GM12878 (cell line): ENCODE measurements at regions not wholly inside any gene's neighbourhood (a gene's known extent, or its start where the extent isn't known, plus 50 kb on each side); places are given as distances from the start of the nearest gene placed in this dataset.

Experiments used
- ATAC-seq: fragments of 200-7000 bp; cut with Tn5 transposase; 3 replicates; pipeline ENCODE4 v1.9.1; 2020; ENCODE audit warnings: mild to moderate bottlenecking, moderate library complexity
- BruUV-seq: library from RNA; stranded (reverse); fragments of 400-500 nt; replicated peaks from 2 replicates; lab custom pipeline; 2021; lab: Mats Ljungman, UMichigan
- CTCF ChIA-PET: fragments of 300-600 bp; sonication (Branson Sonifier 250); formaldehyde crosslinking; extraction: SDS; loops from one replicate; lab custom pipeline; 2021; ENCODE audit warnings: inconsistent platforms; lab: Yijun Ruan, JAX
- POLR2A ChIA-PET: fragments of 350-600 bp; formaldehyde crosslinking; extraction: SDS; loops from one replicate; lab custom pipeline; 2021; ENCODE audit warnings: inconsistent platforms; lab: Charles Lee
- RAD21 ChIA-PET: fragments of 300-600 bp; sonication (Branson Sonifier 250); formaldehyde crosslinking; loops from one replicate; lab custom pipeline; 2023; ENCODE audit warnings: antibody characterized with exemption; ENCODE audit not compliant: unreplicated experiment; lab: Charles Lee
- SMC1A ChIA-PET: fragments of 300-600 bp; sonication (Branson Sonifier 250); formaldehyde crosslinking; loops from one replicate; lab custom pipeline; 2023; ENCODE audit not compliant: unreplicated experiment, uncharacterized antibody; lab: Charles Lee
- DNase-seq: peaks from one replicate; pipeline ENCODE4 v3.0.0-alpha.2; 2011; ENCODE audit warnings: low read depth, low spot score
- FAIRE-seq: peaks from 3 replicates; lab custom pipeline; 2011; peaks lifted over from hg19 to GRCh38; lab: Jason Lieb, UNC
- H2AFZ ChIP-seq: 2 replicates; pipeline ENCODE4 v1.6.0; 2011; ENCODE audit warnings: low read depth, low read length, control low read depth; ENCODE audit not compliant: control insufficient read depth
- H3K27ac ChIP-seq: 2 replicates; pipeline ENCODE4 v1.5.1; 2011; ENCODE audit warnings: control low read depth; ENCODE audit not compliant: control insufficient read depth, insufficient read depth
- H3K27me3 ChIP-seq, 2 experiments: replicated peaks in 1 of 2; 2 replicates each; pipeline versions ENCODE4 v1.6.0 to v1.6.1; 2011; ENCODE audit warnings: low read length in 1 of 2; ENCODE audit not compliant: control insufficient read depth in 2 of 2, insufficient read depth in 2 of 2
- H3K36me3 ChIP-seq, 2 experiments: 2 replicates each; pipeline ENCODE4 v1.5.1; 2011; ENCODE audit warnings: low read length in 1 of 2; ENCODE audit not compliant: control insufficient read depth in 2 of 2, insufficient read depth in 2 of 2
- H3K4me1 ChIP-seq: 2 replicates; pipeline ENCODE4 v1.6.1; 2011; ENCODE audit warnings: mild to moderate bottlenecking, low read length, moderate library complexity, mixed read lengths; ENCODE audit not compliant: control insufficient read depth, insufficient read depth
- H3K4me2 ChIP-seq: 2 replicates; pipeline ENCODE4 v1.6.0; 2011; ENCODE audit warnings: control low read depth; ENCODE audit not compliant: control insufficient read depth, insufficient read depth
- H3K4me3 ChIP-seq: fragments of 200-600 bp; sonication (generic); 2 replicates; pipeline ENCODE4 v1.5.1; 2016
- H3K79me2 ChIP-seq: 2 replicates; pipeline ENCODE4 v1.6.0; 2011; ENCODE audit warnings: low read length; ENCODE audit not compliant: control insufficient read depth, insufficient read depth
- H3K9ac ChIP-seq: 2 replicates; pipeline ENCODE4 v1.8.0; 2011; ENCODE audit warnings: low read length, control low read depth, mixed read lengths; ENCODE audit not compliant: control insufficient read depth, insufficient read depth
- H3K9me3 ChIP-seq: replicated peaks from 3 replicates; pipeline ENCODE4 v1.5.1; 2011; ENCODE audit warnings: mild to moderate bottlenecking, low read length; ENCODE audit not compliant: control insufficient read depth, insufficient read depth
- H4K20me1 ChIP-seq: 2 replicates; pipeline ENCODE4 v1.6.0; 2011; ENCODE audit not compliant: control insufficient read depth, insufficient read depth
- CREB1 ChIP-seq: IDR thresholded peaks from 2 replicates; pipeline ENCODE4 v1.6.1; 2012; ENCODE audit warnings: low read depth, mild to moderate bottlenecking, inconsistent platforms
- FOXM1 ChIP-seq: IDR thresholded peaks from 2 replicates; pipeline ENCODE4 v1.6.1; 2012; ENCODE audit warnings: low read depth, mild to moderate bottlenecking, inconsistent platforms, low read length, moderate library complexity
- HDAC2 ChIP-seq: fragments of 200-600 bp; sonication (generic); IDR thresholded peaks from 2 replicates; pipeline ENCODE4 v1.6.1; 2017
- HDGF ChIP-seq: fragments of 450-650 bp; IDR thresholded peaks from 2 replicates; pipeline ENCODE4 v1.6.1; 2016; ENCODE audit warnings: antibody characterized with exemption
- SMAD1 ChIP-seq: fragments of 450-650 bp; IDR thresholded peaks from 2 replicates; pipeline ENCODE4 v1.6.1; 2018; ENCODE audit warnings: mild to moderate bottlenecking, low read depth; ENCODE audit not compliant: partially characterized antibody
- SMC3 ChIP-seq: IDR thresholded peaks from 2 replicates; pipeline ENCODE4 v1.6.1; 2011; ENCODE audit warnings: low read length, improper control_type of control experiment, borderline replicate concordance
- SPI1 ChIP-seq: IDR thresholded peaks from 2 replicates; pipeline ENCODE4 v1.6.1; 2011; ENCODE audit warnings: low read depth, mild to moderate bottlenecking, low read length, moderate library complexity, borderline replicate concordance; ENCODE audit not compliant: insufficient read depth
- TARDBP ChIP-seq: IDR thresholded peaks from 2 replicates; pipeline ENCODE4 v1.6.1; 2016; ENCODE audit warnings: borderline replicate concordance
- ZNF217 ChIP-seq: fragments of 450-650 bp; IDR thresholded peaks from 2 replicates; pipeline ENCODE4 v1.6.1; 2017; ENCODE audit warnings: antibody characterized with exemption, mild to moderate bottlenecking
- ZSCAN29 ChIP-seq: fragments of 450-650 bp; IDR thresholded peaks from 2 replicates; pipeline ENCODE4 v1.6.1; 2017; ENCODE audit warnings: mild to moderate bottlenecking, moderate library complexity
- WGBS: methylation state at CpG from one replicate; pipeline ENCODE4 v1.1.6; 2016; ENCODE audit warnings: low lambda C conversion rate; ENCODE audit not compliant: insufficient replicate concordance, insufficient coverage; ENCODE audit errors: missing lambda C conversion rate; 5-methylcytosine and 5-hydroxymethylcytosine counted together
- in situ Hi-C: fragments of 300-500 bp; cut with MboI; formaldehyde crosslinking; loops from 9 replicates; pipeline ENCODE4 v1.14.3; 2018; ENCODE audit warnings: mixed read lengths
- intact Hi-C: fragments of 100-400 bp; cut with micrococcal nuclease; formaldehyde crosslinking; loops from one replicate; pipeline ENCODE4 v1.14.2; 2022; ENCODE audit not compliant: unreplicated experiment
- TF ChIP-seq, protein P1 (sequence below): IDR thresholded peaks from 2 replicates; pipeline ENCODE4 v1.6.1; 2011; ENCODE audit warnings: low read depth, low read length, improper control_type of control experiment, borderline replicate concordance
- TF ChIP-seq, protein P2 (sequence below): fragments of 450-650 bp; IDR thresholded peaks from 2 replicates; pipeline ENCODE4 v1.6.1; 2016; ENCODE audit warnings: mild to moderate bottlenecking, moderate library complexity, borderline replicate concordance
- TF ChIP-seq, protein P3 (sequence below): IDR thresholded peaks from 2 replicates; pipeline ENCODE4 v1.6.1; 2012; ENCODE audit warnings: improper control_type of control experiment, low read depth, low read length; ENCODE audit not compliant: insufficient replicate concordance
- TF ChIP-seq, protein P4 (sequence below): fragments of 450-650 bp; conservative IDR thresholded peaks from 2 replicates; pipeline ENCODE4 v1.6.1; 2017; ENCODE audit warnings: mild to moderate bottlenecking, moderate library complexity

DNA sequence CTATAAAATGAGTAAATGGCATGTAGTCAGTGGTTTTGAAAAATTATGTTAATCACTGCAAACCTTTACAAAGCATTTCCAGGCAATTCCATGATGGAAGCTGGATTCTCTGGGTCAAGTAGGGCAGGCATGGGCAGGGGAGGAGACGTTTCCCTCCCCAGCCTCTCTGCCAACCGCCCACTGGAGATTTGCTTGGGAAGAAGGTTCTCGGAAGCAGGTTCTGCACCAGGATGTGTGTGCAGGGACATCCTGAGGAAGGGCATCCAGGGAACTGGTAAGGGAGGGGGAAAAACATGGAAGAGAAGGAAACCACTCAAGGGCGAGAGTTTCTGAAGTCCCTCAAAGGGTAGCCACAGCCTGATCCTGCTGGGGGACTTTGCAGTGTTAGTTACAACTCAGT lies 469.1 kb downstream of the TSHZ3 start:
- in situ Hi-C loops = no loop called here
- BruUV-seq = no TSS peak
- ChIA-PET SMC1A (no interaction called here), RAD21 (no interaction called here), CTCF (no interaction called here), POLR2A (no interaction called here)
- no peaks in the 10 kb centered on the region for H3K4me1 ChIP-seq
- WGBS = 9% methylated on average over 4 of the region's 4 CpGs
- FAIRE-seq (no peak), DNase-seq (no peak), ATAC-seq (no peak)
- no peaks in the 10 kb centered on the region for H4K20me1 ChIP-seq
- H3K79me2 ChIP-seq = no peaks in the 10 kb centered on the region
- no peaks in the 10 kb centered on the region for H3K36me3 ChIP-seq
- intact Hi-C loops = no loop called here
- no peaks in the 10 kb centered on the region for H3K27me3 ChIP-seq
- H3K27ac ChIP-seq = no peak overlapping the region
- H3K9ac ChIP-seq = no peak overlapping the region
- no peak overlapping the region for H2AFZ ChIP-seq
- H3K9me3 ChIP-seq = no peaks in the 10 kb centered on the region; the same call in 2 of the 3 replicates
- H3K4me2 ChIP-seq = no peak overlapping the region
- H3K4me3 ChIP-seq = no peak overlapping the region
- TF ChIP-seq, protein P1, sequence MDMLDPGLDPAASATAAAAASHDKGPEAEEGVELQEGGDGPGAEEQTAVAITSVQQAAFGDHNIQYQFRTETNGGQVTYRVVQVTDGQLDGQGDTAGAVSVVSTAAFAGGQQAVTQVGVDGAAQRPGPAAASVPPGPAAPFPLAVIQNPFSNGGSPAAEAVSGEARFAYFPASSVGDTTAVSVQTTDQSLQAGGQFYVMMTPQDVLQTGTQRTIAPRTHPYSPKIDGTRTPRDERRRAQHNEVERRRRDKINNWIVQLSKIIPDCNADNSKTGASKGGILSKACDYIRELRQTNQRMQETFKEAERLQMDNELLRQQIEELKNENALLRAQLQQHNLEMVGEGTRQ = no peak
- TF ChIP-seq, protein P2, sequence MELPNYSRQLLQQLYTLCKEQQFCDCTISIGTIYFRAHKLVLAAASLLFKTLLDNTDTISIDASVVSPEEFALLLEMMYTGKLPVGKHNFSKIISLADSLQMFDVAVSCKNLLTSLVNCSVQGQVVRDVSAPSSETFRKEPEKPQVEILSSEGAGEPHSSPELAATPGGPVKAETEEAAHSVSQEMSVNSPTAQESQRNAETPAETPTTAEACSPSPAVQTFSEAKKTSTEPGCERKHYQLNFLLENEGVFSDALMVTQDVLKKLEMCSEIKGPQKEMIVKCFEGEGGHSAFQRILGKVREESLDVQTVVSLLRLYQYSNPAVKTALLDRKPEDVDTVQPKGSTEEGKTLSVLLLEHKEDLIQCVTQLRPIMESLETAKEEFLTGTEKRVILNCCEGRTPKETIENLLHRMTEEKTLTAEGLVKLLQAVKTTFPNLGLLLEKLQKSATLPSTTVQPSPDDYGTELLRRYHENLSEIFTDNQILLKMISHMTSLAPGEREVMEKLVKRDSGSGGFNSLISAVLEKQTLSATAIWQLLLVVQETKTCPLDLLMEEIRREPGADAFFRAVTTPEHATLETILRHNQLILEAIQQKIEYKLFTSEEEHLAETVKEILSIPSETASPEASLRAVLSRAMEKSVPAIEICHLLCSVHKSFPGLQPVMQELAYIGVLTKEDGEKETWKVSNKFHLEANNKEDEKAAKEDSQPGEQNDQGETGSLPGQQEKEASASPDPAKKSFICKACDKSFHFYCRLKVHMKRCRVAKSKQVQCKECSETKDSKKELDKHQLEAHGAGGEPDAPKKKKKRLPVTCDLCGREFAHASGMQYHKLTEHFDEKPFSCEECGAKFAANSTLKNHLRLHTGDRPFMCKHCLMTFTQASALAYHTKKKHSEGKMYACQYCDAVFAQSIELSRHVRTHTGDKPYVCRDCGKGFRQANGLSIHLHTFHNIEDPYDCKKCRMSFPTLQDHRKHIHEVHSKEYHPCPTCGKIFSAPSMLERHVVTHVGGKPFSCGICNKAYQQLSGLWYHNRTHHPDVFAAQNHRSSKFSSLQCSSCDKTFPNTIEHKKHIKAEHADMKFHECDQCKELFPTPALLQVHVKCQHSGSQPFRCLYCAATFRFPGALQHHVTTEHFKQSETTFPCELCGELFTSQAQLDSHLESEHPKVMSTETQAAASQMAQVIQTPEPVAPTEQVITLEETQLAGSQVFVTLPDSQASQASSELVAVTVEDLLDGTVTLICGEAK = no peak
- TF ChIP-seq, protein P3, sequence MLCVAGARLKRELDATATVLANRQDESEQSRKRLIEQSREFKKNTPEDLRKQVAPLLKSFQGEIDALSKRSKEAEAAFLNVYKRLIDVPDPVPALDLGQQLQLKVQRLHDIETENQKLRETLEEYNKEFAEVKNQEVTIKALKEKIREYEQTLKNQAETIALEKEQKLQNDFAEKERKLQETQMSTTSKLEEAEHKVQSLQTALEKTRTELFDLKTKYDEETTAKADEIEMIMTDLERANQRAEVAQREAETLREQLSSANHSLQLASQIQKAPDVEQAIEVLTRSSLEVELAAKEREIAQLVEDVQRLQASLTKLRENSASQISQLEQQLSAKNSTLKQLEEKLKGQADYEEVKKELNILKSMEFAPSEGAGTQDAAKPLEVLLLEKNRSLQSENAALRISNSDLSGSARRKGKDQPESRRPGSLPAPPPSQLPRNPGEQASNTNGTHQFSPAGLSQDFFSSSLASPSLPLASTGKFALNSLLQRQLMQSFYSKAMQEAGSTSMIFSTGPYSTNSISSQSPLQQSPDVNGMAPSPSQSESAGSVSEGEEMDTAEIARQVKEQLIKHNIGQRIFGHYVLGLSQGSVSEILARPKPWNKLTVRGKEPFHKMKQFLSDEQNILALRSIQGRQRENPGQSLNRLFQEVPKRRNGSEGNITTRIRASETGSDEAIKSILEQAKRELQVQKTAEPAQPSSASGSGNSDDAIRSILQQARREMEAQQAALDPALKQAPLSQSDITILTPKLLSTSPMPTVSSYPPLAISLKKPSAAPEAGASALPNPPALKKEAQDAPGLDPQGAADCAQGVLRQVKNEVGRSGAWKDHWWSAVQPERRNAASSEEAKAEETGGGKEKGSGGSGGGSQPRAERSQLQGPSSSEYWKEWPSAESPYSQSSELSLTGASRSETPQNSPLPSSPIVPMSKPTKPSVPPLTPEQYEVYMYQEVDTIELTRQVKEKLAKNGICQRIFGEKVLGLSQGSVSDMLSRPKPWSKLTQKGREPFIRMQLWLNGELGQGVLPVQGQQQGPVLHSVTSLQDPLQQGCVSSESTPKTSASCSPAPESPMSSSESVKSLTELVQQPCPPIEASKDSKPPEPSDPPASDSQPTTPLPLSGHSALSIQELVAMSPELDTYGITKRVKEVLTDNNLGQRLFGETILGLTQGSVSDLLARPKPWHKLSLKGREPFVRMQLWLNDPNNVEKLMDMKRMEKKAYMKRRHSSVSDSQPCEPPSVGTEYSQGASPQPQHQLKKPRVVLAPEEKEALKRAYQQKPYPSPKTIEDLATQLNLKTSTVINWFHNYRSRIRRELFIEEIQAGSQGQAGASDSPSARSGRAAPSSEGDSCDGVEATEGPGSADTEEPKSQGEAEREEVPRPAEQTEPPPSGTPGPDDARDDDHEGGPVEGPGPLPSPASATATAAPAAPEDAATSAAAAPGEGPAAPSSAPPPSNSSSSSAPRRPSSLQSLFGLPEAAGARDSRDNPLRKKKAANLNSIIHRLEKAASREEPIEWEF = no peak
- TF ChIP-seq CREB1 (no peak), SMC3 (no peak), TARDBP (no peak), SMAD1 (no peak), FOXM1 (no peak), ZSCAN29 (no peak), SPI1 (no peak), ZNF217 (no peak), HDAC2 (no peak), HDGF (no peak)
- TF ChIP-seq, protein P4, sequence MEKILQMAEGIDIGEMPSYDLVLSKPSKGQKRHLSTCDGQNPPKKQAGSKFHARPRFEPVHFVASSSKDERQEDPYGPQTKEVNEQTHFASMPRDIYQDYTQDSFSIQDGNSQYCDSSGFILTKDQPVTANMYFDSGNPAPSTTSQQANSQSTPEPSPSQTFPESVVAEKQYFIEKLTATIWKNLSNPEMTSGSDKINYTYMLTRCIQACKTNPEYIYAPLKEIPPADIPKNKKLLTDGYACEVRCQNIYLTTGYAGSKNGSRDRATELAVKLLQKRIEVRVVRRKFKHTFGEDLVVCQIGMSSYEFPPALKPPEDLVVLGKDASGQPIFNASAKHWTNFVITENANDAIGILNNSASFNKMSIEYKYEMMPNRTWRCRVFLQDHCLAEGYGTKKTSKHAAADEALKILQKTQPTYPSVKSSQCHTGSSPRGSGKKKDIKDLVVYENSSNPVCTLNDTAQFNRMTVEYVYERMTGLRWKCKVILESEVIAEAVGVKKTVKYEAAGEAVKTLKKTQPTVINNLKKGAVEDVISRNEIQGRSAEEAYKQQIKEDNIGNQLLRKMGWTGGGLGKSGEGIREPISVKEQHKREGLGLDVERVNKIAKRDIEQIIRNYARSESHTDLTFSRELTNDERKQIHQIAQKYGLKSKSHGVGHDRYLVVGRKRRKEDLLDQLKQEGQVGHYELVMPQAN = no peak
